ENCODE measurements at regions not wholly inside any gene's neighbourhood (a gene's known extent, or its start where the extent isn't known, plus 50 kb on each side); places are given as distances from the start of the nearest gene placed in this dataset.

GRCh38 chr4:126708716-126709115 is 924.0 kb upstream of the INTU start:
- H3K4me3 ChIP-seq (ENCODE audit: low read depth, low read length), result no peak overlapping the region
- no peak for DNase-seq (ENCODE audit: low read depth)
- TF ChIP-seq, protein P1, sequence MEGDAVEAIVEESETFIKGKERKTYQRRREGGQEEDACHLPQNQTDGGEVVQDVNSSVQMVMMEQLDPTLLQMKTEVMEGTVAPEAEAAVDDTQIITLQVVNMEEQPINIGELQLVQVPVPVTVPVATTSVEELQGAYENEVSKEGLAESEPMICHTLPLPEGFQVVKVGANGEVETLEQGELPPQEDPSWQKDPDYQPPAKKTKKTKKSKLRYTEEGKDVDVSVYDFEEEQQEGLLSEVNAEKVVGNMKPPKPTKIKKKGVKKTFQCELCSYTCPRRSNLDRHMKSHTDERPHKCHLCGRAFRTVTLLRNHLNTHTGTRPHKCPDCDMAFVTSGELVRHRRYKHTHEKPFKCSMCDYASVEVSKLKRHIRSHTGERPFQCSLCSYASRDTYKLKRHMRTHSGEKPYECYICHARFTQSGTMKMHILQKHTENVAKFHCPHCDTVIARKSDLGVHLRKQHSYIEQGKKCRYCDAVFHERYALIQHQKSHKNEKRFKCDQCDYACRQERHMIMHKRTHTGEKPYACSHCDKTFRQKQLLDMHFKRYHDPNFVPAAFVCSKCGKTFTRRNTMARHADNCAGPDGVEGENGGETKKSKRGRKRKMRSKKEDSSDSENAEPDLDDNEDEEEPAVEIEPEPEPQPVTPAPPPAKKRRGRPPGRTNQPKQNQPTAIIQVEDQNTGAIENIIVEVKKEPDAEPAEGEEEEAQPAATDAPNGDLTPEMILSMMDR (IDR thresholded peaks at IDR 0.05; ENCODE audit: insufficient read depth, low read depth, low read length, missing control alignments), result no peak

GRCh38 chr4:126710935-126711334 is 921.8 kb upstream of the INTU start:
- H3K4me3 ChIP-seq (ENCODE audit: low read depth, low read length), result no peak overlapping the region
- no peak for DNase-seq (ENCODE audit: low read depth)
- TF ChIP-seq, protein P1 (IDR thresholded peaks at IDR 0.05; ENCODE audit: insufficient read depth, low read depth, low read length, missing control alignments), result no peak

DNA sequence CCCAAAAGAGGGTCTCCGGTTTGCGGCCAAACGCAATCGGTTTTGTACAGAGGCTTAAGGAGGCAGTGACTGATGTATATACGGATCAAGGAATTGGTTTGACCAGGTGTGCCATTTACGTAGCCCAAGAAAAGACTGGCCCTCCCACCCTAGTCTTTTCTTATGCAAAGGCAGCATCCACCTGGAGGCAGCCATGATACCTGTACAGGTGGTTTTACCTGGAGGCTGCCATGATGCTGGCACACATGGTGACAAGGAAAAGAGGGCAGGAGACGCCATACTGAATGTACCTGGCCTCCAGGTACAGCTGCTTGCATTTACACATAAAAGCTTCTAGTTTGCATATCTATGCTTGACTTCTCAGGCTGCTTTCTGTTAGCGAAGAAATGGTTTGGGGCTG is 917.7 kb upstream of the INTU start:
- no peak for DNase-seq (ENCODE audit: low read depth)
- TF ChIP-seq, protein P1 (IDR thresholded peaks at IDR 0.05; ENCODE audit: insufficient read depth, low read depth, low read length, missing control alignments), result no peak
- H3K4me3 ChIP-seq (ENCODE audit: low read depth, low read length), result no peak overlapping the region

DNA sequence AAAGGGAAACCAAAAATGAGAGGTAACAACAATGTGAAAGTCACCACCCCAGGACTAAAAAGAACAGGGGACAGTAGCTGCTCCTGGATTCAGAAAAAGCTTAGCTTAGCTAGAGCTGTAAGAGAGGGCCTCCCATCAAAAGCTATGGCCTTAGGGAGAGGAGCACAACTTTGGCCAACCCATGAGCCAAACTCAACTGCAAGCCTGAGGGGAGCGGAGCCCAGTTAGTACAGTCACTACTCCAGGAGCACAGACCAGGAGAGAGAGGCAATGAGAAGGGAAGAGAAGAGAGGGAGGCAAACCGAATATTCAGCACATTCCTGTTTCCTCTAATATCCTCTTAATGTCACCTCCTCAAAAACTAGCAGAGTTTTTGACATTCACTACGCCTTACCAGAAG is 917.1 kb upstream of the INTU start:
- no peak for DNase-seq (ENCODE audit: low read depth)
- H3K4me3 ChIP-seq (ENCODE audit: low read depth, low read length), result no peak overlapping the region
- TF ChIP-seq, protein P1 (IDR thresholded peaks at IDR 0.05; ENCODE audit: insufficient read depth, low read depth, low read length, missing control alignments), result no peak

DNA sequence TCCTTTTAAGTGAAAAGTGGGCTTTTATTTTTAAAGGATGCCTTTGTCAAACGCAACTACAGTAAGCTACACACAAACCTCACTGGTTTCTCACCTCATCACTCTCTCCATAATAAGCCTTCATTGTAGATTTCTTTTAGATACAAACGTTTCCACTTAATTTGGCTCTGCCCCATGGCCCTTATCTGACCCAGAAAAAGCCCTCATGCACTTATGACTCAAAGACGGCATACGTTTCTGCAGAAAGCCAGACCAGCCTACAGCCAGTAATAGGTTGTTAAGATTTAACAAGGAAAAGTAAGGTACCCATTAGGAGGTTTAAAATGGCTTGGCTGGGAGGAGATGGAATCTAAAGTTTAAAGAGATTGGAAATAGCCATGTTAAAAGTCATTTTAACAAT is 914.6 kb upstream of the INTU start:
- no peak for DNase-seq (ENCODE audit: low read depth)

DNA sequence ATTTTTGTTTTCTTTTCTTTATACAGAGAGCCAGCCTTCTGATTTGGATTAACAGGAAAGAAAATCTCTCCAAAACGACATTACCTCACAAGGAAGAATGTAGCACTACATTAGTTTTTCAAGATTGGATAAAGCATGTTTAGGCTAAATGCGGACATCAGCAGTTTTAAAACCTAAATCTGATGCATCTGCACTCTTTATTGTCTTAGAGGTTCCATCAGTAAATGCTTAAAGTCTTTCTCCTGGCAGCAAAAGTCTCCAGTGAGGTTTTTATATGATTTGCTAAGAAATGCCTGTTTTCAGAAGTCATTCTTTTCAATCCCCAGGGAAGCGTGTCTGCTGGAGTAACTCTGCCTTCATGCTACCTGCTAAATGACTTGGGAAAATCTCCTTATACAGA is 912.9 kb upstream of the INTU start:
- TF ChIP-seq, protein P1 (IDR thresholded peaks at IDR 0.05; ENCODE audit: insufficient read depth, low read depth, low read length, missing control alignments), result no peak

More for the DNA sequence above, 914.6 kb upstream of the INTU start:
- H3K4me3 ChIP-seq (ENCODE audit: low read depth, low read length), result no peak overlapping the region
- TF ChIP-seq, protein P1 (IDR thresholded peaks at IDR 0.05; ENCODE audit: insufficient read depth, low read depth, low read length, missing control alignments), result no peak

DNA sequence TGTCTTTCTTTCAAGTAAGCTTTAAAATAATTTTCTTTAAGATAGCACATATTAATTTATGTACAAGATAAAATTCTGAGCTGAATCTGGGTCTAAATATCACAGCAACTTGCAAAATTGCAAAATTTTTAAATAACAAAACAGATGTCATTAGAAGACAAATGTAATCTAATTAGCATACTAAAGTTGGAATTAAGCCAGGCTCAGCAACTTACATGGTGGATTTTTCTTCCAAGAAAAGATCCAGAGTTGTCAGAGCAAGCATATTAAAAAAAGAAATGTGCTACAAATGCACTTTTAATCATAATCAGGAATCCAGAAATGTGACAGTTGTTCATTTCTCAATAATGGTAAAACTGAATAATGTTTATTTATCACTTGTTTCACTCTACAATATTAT is 906.9 kb upstream of the INTU start:
- no peak for DNase-seq (ENCODE audit: low read depth)
- TF ChIP-seq, protein P1 (IDR thresholded peaks at IDR 0.05; ENCODE audit: insufficient read depth, low read depth, low read length, missing control alignments), result no peak
- H3K4me3 ChIP-seq (ENCODE audit: low read depth, low read length), result no peak overlapping the region

More for the DNA sequence above, 912.9 kb upstream of the INTU start:
- H3K4me3 ChIP-seq (ENCODE audit: low read depth, low read length), result no peak overlapping the region
- no peak for DNase-seq (ENCODE audit: low read depth)

Measured in GM12865 (cell line).